Endometrium (tissue), 2 donors: ENCODE measurements at regions not wholly inside any gene's neighbourhood (a gene's known extent, or its start where the extent isn't known, plus 50 kb on each side); places are given as distances from the start of the nearest gene placed in this dataset.

Experiments used
- FAIRE-seq: peaks from 2 replicates; lab custom pipeline; 2012; peaks lifted over from hg19 to GRCh38; lab: Jason Lieb, UNC
- donor health status: control.
- donor health status: control.

- no peak for FAIRE-seq
These were observed 138.9 kb upstream of the CCND2 start for GRCh38 chr12:4134448-4135263.

- no peak for FAIRE-seq
These were observed 139.7 kb upstream of the CCND2 start for GRCh38 chr12:4133636-4134447.

- FAIRE-seq: no peak
These were observed 140.5 kb upstream of the CCND2 start for GRCh38 chr12:4133029-4133428.

GRCh38 chr12:4121506-4122020 is 152.0 kb upstream of the CCND2 start:
- FAIRE-seq: no peak

GRCh38 chr12:4120316-4120917 is 153.1 kb upstream of the CCND2 start:
- FAIRE-seq: no peak

GRCh38 chr12:4119157-4119761 is 154.3 kb upstream of the CCND2 start:
- no peak for FAIRE-seq

- FAIRE-seq: no peak
These were observed 154.9 kb upstream of the CCND2 start for GRCh38 chr12:4118601-4119156.

- no peak for FAIRE-seq
These were observed 155.5 kb upstream of the CCND2 start for GRCh38 chr12:4118017-4118510.

- no peak for FAIRE-seq
These were observed 156.1 kb upstream of the CCND2 start for GRCh38 chr12:4117386-4118016.

- no peak for FAIRE-seq
These were observed 157.1 kb upstream of the CCND2 start for GRCh38 chr12:4116251-4117111.

GRCh38 chr12:4115570-4115969 is 158.0 kb upstream of the CCND2 start:
- FAIRE-seq: no peak

GRCh38 chr12:4114986-4115385 is 158.6 kb upstream of the CCND2 start:
- FAIRE-seq: no peak

GRCh38 chr12:4112734-4113325 is 160.7 kb upstream of the CCND2 start:
- FAIRE-seq: no peak

- no peak for FAIRE-seq
These were observed 161.3 kb upstream of the CCND2 start for GRCh38 chr12:4112290-4112689.

- FAIRE-seq: no peak
These were observed 162.6 kb upstream of the CCND2 start for GRCh38 chr12:4111010-4111409.

- FAIRE-seq: no peak
These were observed 163.7 kb upstream of the CCND2 start for GRCh38 chr12:4109826-4110225.

GRCh38 chr12:4108803-4109345 is 164.7 kb upstream of the CCND2 start:
- FAIRE-seq: no peak

GRCh38 chr12:4107911-4108697 is 165.5 kb upstream of the CCND2 start:
- no peak for FAIRE-seq

- no peak for FAIRE-seq
These were observed 166.1 kb upstream of the CCND2 start for GRCh38 chr12:4107436-4107878.
